ENCODE measurements at regions not wholly inside any gene's neighbourhood (a gene's known extent, or its start where the extent isn't known, plus 50 kb on each side); places are given as distances from the start of the nearest gene placed in this dataset.
A peak's percentile ranks its signal among the peaks of the same experiment; 100 is the strongest.

DNA sequence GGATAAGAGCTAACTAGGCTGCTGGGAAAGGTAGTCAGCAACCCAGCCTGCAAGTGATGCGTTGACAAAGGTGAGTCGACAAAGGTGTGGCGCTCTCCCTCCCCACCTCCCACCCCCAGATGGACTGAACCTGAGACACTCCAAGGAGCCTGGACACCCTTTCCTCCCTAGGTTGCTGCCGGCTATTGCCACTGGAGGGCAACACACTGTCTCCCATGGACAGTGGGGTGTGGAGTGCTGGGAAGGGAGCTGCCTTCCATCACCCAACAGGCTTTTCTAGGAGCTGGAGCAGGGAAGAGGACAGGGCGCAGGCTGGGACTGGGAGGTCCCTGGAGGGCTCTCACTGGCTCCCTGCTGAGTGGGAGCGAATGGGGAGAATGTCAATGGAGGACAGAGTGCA, 75.4 kb upstream of the ARAP3 start:
- Histone ChIP-seq H3K27ac (ENCODE audit: low read length) (no peak overlapping the region), H3K27me3 (ENCODE audit: low read length) (peaks cover 6% of the 10 kb centered on the region; the same call in 1 of the 2 replicates), H2AFZ (ENCODE audit: low read length) (no peak overlapping the region), H4K20me1 (ENCODE audit: low read length) (no peaks in the 10 kb centered on the region), H3K9ac (ENCODE audit: low read length) (no peak overlapping the region), H3F3A (ENCODE audit: low read length, unreplicated experiment) (no peaks in the 10 kb centered on the region), H3K9me3 (ENCODE audit: low read length) (no peaks in the 10 kb centered on the region), H3K9me2 (replicated peaks; ENCODE audit: low read length) (no peaks in the 10 kb centered on the region), H3K79me2 (ENCODE audit: low read length) (no peaks in the 10 kb centered on the region), H3K4me3 (ENCODE audit: low read length) (no peak overlapping the region), H3K36me3 (ENCODE audit: low read depth, low read length) (no peaks in the 10 kb centered on the region), H3K4me2 (ENCODE audit: low read length) (no peak overlapping the region), H3K4me1 (ENCODE audit: insufficient read depth, low read length) (peaks cover 6% of the 10 kb centered on the region; the same call in 1 of the 2 replicates)
- no TSS peak for BruUV-seq (replicated peaks)
- DNase-seq (peak; percentile 67), ATAC-seq (peak; percentile 81)
- ChIA-PET CTCF (interaction anchor here (0.5 to 0.7 kb wide), 4 partner anchors 54 to 128 kb away, joined by 5 to 10 read pairs (median 8); no protein-coding TSS in a partner anchor), POLR2A (ENCODE audit: unreplicated experiment) (no interaction called here)
- TF ChIP-seq, protein P1, sequence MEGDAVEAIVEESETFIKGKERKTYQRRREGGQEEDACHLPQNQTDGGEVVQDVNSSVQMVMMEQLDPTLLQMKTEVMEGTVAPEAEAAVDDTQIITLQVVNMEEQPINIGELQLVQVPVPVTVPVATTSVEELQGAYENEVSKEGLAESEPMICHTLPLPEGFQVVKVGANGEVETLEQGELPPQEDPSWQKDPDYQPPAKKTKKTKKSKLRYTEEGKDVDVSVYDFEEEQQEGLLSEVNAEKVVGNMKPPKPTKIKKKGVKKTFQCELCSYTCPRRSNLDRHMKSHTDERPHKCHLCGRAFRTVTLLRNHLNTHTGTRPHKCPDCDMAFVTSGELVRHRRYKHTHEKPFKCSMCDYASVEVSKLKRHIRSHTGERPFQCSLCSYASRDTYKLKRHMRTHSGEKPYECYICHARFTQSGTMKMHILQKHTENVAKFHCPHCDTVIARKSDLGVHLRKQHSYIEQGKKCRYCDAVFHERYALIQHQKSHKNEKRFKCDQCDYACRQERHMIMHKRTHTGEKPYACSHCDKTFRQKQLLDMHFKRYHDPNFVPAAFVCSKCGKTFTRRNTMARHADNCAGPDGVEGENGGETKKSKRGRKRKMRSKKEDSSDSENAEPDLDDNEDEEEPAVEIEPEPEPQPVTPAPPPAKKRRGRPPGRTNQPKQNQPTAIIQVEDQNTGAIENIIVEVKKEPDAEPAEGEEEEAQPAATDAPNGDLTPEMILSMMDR (conservative IDR thresholded peaks at IDR 0.05; ENCODE audit: low read depth, low read length): peak; percentile 58
- no peak for TF ChIP-seq EZH2 (IDR thresholded peaks at IDR 0.05; ENCODE audit: low read length, unreplicated experiment)
- intact Hi-C loops (cut with micrococcal nuclease): no loop called here

DNA sequence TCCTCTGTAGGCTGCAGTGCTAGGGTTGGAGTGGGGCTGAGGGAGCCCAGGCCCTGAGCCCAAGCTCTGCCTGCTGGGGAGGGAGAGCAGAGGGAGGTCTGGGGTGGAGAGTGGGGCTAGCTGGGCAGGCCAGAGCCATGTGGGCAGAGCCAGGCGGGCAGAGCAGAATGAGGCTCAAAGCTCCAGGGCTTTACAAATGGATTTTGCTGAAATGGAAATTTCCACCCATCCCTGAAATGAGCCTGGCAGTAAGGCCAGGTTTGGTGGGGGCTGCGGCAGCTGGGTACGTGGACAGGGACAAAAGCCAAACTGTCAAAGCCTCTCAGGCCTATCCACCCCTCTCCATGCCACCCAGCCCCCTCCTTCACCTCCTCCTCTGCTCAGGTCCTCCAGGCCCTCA, 74.2 kb upstream of the ARAP3 start:
- peaks cover 16% of the 10 kb centered on the region; the same call in 1 of the 2 replicates for H3K27me3 ChIP-seq (ENCODE audit: low read length)
- no TSS peak for BruUV-seq (replicated peaks)
- CTCF ChIA-PET: no interaction called here

DNA sequence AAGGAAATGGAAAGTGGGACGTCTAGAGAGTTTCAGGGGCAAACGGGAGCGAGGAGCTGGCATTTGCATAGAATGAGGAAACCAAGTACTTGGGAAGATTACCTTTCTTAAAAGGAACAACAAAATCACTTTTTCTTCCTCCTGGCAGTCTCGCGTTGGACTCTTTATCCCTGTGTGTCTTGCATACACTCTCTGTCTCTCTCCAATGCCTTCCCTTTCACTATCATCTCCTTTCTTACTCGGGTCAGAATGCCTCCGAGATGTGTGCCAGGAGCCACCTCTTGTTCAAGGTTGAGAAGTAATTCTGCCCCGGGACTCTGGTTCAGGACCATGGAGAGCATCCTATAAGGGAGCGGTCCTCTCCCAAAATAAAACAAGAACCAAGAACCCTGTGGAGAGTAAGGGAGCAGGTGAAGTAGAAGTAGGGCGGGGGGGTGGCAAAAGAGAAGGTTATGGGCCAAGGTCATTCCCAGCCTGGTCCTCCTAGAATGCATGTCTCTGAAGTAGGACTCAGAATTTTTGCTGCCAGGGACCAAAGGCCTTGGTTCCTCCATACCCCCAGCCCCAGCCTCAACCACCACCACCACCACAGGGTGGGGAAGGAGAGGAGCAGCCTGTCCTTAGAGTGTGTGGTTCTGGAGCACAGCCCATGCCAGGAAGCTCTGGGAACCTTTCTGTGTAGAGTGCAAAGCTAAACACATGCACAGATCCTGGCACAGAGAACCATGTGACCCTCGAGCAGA, 72.1 kb upstream of the ARAP3 start:
- H3K4me2 ChIP-seq (ENCODE audit: low read length): no peak overlapping the region
- no peak overlapping the region for H3K9ac ChIP-seq (ENCODE audit: low read length)
- peaks cover 19% of the 10 kb centered on the region; the same call in 1 of the 2 replicates for H3K27me3 ChIP-seq (ENCODE audit: low read length)
- H3K9me2 ChIP-seq (replicated peaks; ENCODE audit: low read length): no peaks in the 10 kb centered on the region
- no peak overlapping the region for H2AFZ ChIP-seq (ENCODE audit: low read length)
- ChIA-PET POLR2A (ENCODE audit: unreplicated experiment) (no interaction called here), CTCF (no interaction called here)
- no peaks in the 10 kb centered on the region for H3K36me3 ChIP-seq (ENCODE audit: low read depth, low read length)
- H4K20me1 ChIP-seq (ENCODE audit: low read length): no peaks in the 10 kb centered on the region
- H3F3A ChIP-seq (ENCODE audit: low read length, unreplicated experiment): no peaks in the 10 kb centered on the region
- peak; percentile 63 for DNase-seq
- BruUV-seq (replicated peaks): no TSS peak
- no peak for ATAC-seq
- H3K4me1 ChIP-seq (ENCODE audit: insufficient read depth, low read length): peaks cover 6% of the 10 kb centered on the region; the same call in 1 of the 2 replicates
- TF ChIP-seq, protein P1 (conservative IDR thresholded peaks at IDR 0.05; ENCODE audit: low read depth, low read length): no peak
- no peak for TF ChIP-seq EZH2 (IDR thresholded peaks at IDR 0.05; ENCODE audit: low read length, unreplicated experiment)
- TF ChIP-seq EZH2phosphoT487 (IDR thresholded peaks at IDR 0.05; ENCODE audit: borderline replicate concordance, low read length): no peak
- H3K9me3 ChIP-seq (ENCODE audit: low read length): no peaks in the 10 kb centered on the region
- no peak overlapping the region for H3K4me3 ChIP-seq (ENCODE audit: low read length)
- H3K27ac ChIP-seq (ENCODE audit: low read length): no peak overlapping the region
- no peaks in the 10 kb centered on the region for H3K79me2 ChIP-seq (ENCODE audit: low read length)
- intact Hi-C loops (cut with micrococcal nuclease): loop anchor here (5.0 kb wide), 1 partner anchor 52 kb away; no protein-coding TSS in a partner anchor

More for the DNA sequence above, 74.2 kb upstream of the ARAP3 start:
- no peaks in the 10 kb centered on the region for H3F3A ChIP-seq (ENCODE audit: low read length, unreplicated experiment)
- no peak overlapping the region for H3K4me3 ChIP-seq (ENCODE audit: low read length)
- H3K36me3 ChIP-seq (ENCODE audit: low read depth, low read length): no peaks in the 10 kb centered on the region
- no peak overlapping the region for H3K27ac ChIP-seq (ENCODE audit: low read length)
- TF ChIP-seq, protein P1 (conservative IDR thresholded peaks at IDR 0.05; ENCODE audit: low read depth, low read length): no peak
- TF ChIP-seq EZH2 (IDR thresholded peaks at IDR 0.05; ENCODE audit: low read length, unreplicated experiment) (no peak), EZH2phosphoT487 (IDR thresholded peaks at IDR 0.05; ENCODE audit: borderline replicate concordance, low read length) (no peak)
- H3K9ac ChIP-seq (ENCODE audit: low read length): no peak overlapping the region
- H3K9me2 ChIP-seq (replicated peaks; ENCODE audit: low read length): no peaks in the 10 kb centered on the region
- H3K9me3 ChIP-seq (ENCODE audit: low read length): no peaks in the 10 kb centered on the region
- H2AFZ ChIP-seq (ENCODE audit: low read length): no peak overlapping the region
- H3K4me2 ChIP-seq (ENCODE audit: low read length): no peak overlapping the region
- ATAC-seq (no peak), DNase-seq (no peak)
- no peaks in the 10 kb centered on the region for H4K20me1 ChIP-seq (ENCODE audit: low read length)
- POLR2A ChIA-PET (ENCODE audit: unreplicated experiment): no interaction called here
- no peaks in the 10 kb centered on the region for H3K79me2 ChIP-seq (ENCODE audit: low read length)
- intact Hi-C loops (cut with micrococcal nuclease): no loop called here
- H3K4me1 ChIP-seq (ENCODE audit: insufficient read depth, low read length): peaks cover 6% of the 10 kb centered on the region; the same call in 1 of the 2 replicates
